ENCODE measurements at regions not wholly inside any gene's neighbourhood (a gene's known extent, or its start where the extent isn't known, plus 50 kb on each side); places are given as distances from the start of the nearest gene placed in this dataset.

- H4K20me1 ChIP-seq (ENCODE audit: insufficient read depth, poor library complexity, severe bottlenecking), result no peaks in the 10 kb centered on the region
- H3K79me2 ChIP-seq, result no peaks in the 10 kb centered on the region
- no peaks in the 10 kb centered on the region for H3K36me3 ChIP-seq (replicated peaks; ENCODE audit: insufficient read depth, low read depth)
- no peaks in the 10 kb centered on the region for H3K4me1 ChIP-seq (ENCODE audit: insufficient read depth)
- no peak overlapping the region for H2AFZ ChIP-seq
- no peak overlapping the region for H3K27ac ChIP-seq
- no peaks in the 10 kb centered on the region for H3K9me3 ChIP-seq (ENCODE audit: low read depth)
- H3K27me3 ChIP-seq, result no peaks in the 10 kb centered on the region
- DNase-seq (ENCODE audit: low spot score), result peak; percentile 7
- no peak overlapping the region for H3K4me3 ChIP-seq
- no peaks in the 10 kb centered on the region for H3K9me2 ChIP-seq (replicated peaks; ENCODE audit: insufficient read depth)
- 35% methylated on average over 3 of the region's 3 CpGs for WGBS (ENCODE audit: low lambda C conversion rate, missing lambda C conversion rate)
- H3K4me2 ChIP-seq, result no peak overlapping the region
- TF ChIP-seq EZH2phosphoT487 (IDR thresholded peaks at IDR 0.05; ENCODE audit: low read depth, severe bottlenecking, unreplicated experiment) (no peak), EZH2 (IDR thresholded peaks at IDR 0.05; ENCODE audit: borderline replicate concordance) (no peak)
- TF ChIP-seq, protein P1, sequence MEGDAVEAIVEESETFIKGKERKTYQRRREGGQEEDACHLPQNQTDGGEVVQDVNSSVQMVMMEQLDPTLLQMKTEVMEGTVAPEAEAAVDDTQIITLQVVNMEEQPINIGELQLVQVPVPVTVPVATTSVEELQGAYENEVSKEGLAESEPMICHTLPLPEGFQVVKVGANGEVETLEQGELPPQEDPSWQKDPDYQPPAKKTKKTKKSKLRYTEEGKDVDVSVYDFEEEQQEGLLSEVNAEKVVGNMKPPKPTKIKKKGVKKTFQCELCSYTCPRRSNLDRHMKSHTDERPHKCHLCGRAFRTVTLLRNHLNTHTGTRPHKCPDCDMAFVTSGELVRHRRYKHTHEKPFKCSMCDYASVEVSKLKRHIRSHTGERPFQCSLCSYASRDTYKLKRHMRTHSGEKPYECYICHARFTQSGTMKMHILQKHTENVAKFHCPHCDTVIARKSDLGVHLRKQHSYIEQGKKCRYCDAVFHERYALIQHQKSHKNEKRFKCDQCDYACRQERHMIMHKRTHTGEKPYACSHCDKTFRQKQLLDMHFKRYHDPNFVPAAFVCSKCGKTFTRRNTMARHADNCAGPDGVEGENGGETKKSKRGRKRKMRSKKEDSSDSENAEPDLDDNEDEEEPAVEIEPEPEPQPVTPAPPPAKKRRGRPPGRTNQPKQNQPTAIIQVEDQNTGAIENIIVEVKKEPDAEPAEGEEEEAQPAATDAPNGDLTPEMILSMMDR (IDR thresholded peaks at IDR 0.05; ENCODE audit: poor library complexity), result peak; percentile 51
Observed at GRCh38 chr10:8873310-8873709, 818.8 kb downstream of the GATA3 start.

DNA sequence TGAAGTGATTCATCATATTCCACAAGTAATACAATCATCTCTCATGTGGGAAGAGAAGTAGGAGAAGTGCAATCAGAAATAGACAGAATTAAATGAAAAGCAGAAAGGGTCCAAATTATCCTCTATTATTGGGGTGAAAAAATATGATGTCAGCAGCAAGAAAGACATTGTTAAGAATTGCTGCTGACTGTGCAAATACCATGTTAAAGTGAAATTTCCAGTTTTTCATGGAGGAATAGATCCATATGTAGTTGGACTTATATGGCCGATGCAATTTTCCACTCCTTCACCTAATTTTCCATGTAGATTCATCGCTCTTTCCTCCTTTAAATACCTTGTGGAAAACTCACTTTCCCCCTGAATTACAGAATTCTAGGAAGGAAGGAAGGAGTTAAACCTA is 819.8 kb downstream of the GATA3 start:
- Histone ChIP-seq H2AFZ (no peak overlapping the region), H4K20me1 (ENCODE audit: insufficient read depth, poor library complexity, severe bottlenecking) (no peaks in the 10 kb centered on the region), H3K27me3 (no peaks in the 10 kb centered on the region), H3K36me3 (replicated peaks; ENCODE audit: insufficient read depth, low read depth) (no peaks in the 10 kb centered on the region), H3K4me1 (ENCODE audit: insufficient read depth) (no peaks in the 10 kb centered on the region), H3K9me2 (replicated peaks; ENCODE audit: insufficient read depth) (no peaks in the 10 kb centered on the region), H3K9me3 (ENCODE audit: low read depth) (no peaks in the 10 kb centered on the region), H3K4me3 (no peak overlapping the region), H3K4me2 (no peak overlapping the region), H3K79me2 (no peaks in the 10 kb centered on the region), H3K27ac (no peak overlapping the region)
- DNase-seq (ENCODE audit: low spot score), result no peak
- 96% methylated on average over 2 of the region's 2 CpGs for WGBS (ENCODE audit: low lambda C conversion rate, missing lambda C conversion rate)
- no peak for TF ChIP-seq EZH2phosphoT487 (IDR thresholded peaks at IDR 0.05; ENCODE audit: low read depth, severe bottlenecking, unreplicated experiment)
- TF ChIP-seq, protein P1 (IDR thresholded peaks at IDR 0.05; ENCODE audit: poor library complexity), result no peak
- no peak for TF ChIP-seq EZH2 (IDR thresholded peaks at IDR 0.05; ENCODE audit: borderline replicate concordance)

GRCh38 chr10:8874972-8875371 is 820.5 kb downstream of the GATA3 start:
- Histone ChIP-seq H3K9me3 (ENCODE audit: low read depth) (no peaks in the 10 kb centered on the region), H3K4me3 (no peak overlapping the region), H3K4me2 (no peak overlapping the region), H3K9me2 (replicated peaks; ENCODE audit: insufficient read depth) (no peaks in the 10 kb centered on the region), H3K27ac (no peak overlapping the region), H3K4me1 (ENCODE audit: insufficient read depth) (no peaks in the 10 kb centered on the region), H2AFZ (no peak overlapping the region), H3K79me2 (no peaks in the 10 kb centered on the region), H4K20me1 (ENCODE audit: insufficient read depth, poor library complexity, severe bottlenecking) (no peaks in the 10 kb centered on the region), H3K27me3 (no peaks in the 10 kb centered on the region), H3K36me3 (replicated peaks; ENCODE audit: insufficient read depth, low read depth) (no peaks in the 10 kb centered on the region)
- no peak for DNase-seq (ENCODE audit: low spot score)
- no peak for TF ChIP-seq EZH2phosphoT487 (IDR thresholded peaks at IDR 0.05; ENCODE audit: low read depth, severe bottlenecking, unreplicated experiment)
- TF ChIP-seq, protein P1 (IDR thresholded peaks at IDR 0.05; ENCODE audit: poor library complexity), result no peak
- TF ChIP-seq EZH2 (IDR thresholded peaks at IDR 0.05; ENCODE audit: borderline replicate concordance), result no peak
- WGBS (ENCODE audit: low lambda C conversion rate, missing lambda C conversion rate), result 80% methylated on average over 3 of the region's 3 CpGs

- no peaks in the 10 kb centered on the region for H3K9me3 ChIP-seq (ENCODE audit: low read depth)
- DNase-seq (ENCODE audit: low spot score), result no peak
- no peaks in the 10 kb centered on the region for H4K20me1 ChIP-seq (ENCODE audit: insufficient read depth, poor library complexity, severe bottlenecking)
- WGBS (ENCODE audit: low lambda C conversion rate, missing lambda C conversion rate), result 93% methylated on average over 1 of the region's 1 CpG
- no peak overlapping the region for H2AFZ ChIP-seq
- H3K27ac ChIP-seq, result no peak overlapping the region
- no peaks in the 10 kb centered on the region for H3K4me1 ChIP-seq (ENCODE audit: insufficient read depth)
- no peak for TF ChIP-seq EZH2 (IDR thresholded peaks at IDR 0.05; ENCODE audit: borderline replicate concordance)
- TF ChIP-seq EZH2phosphoT487 (IDR thresholded peaks at IDR 0.05; ENCODE audit: low read depth, severe bottlenecking, unreplicated experiment), result no peak
- TF ChIP-seq, protein P1 (IDR thresholded peaks at IDR 0.05; ENCODE audit: poor library complexity), result no peak
- H3K4me3 ChIP-seq, result no peak overlapping the region
- no peaks in the 10 kb centered on the region for H3K79me2 ChIP-seq
- H3K4me2 ChIP-seq, result no peak overlapping the region
- no peaks in the 10 kb centered on the region for H3K36me3 ChIP-seq (replicated peaks; ENCODE audit: insufficient read depth, low read depth)
- H3K27me3 ChIP-seq, result no peaks in the 10 kb centered on the region
- H3K9me2 ChIP-seq (replicated peaks; ENCODE audit: insufficient read depth), result no peaks in the 10 kb centered on the region
Observed at GRCh38 chr10:8876171-8876570, 821.7 kb downstream of the GATA3 start.
